Upper lobe of right lung (tissue), 1 donor: ENCODE measurements at regions not wholly inside any gene's neighbourhood (a gene's known extent, or its start where the extent isn't known, plus 50 kb on each side); places are given as distances from the start of the nearest gene placed in this dataset.

ENCODE experiments used
- ATAC-seq: fragments of 200-7000 bp; cut with Tn5 transposase; one replicate; pipeline ENCODE4 v1.9.1; 2020; ENCODE audit warnings: mild to moderate bottlenecking, moderate library complexity
- DNase-seq: peaks from one replicate; pipeline ENCODE4 v3.0.0-alpha.2; 2020
- H3K27ac ChIP-seq: fragments of 200-600 bp; one replicate; pipeline ENCODE4 v1.8.0; 2022
- H3K27me3 ChIP-seq: fragments of 200-600 bp; one replicate; pipeline ENCODE4 v1.8.0; 2022; ENCODE audit warnings: mild to moderate bottlenecking
- H3K36me3 ChIP-seq: fragments of 200-600 bp; one replicate; pipeline ENCODE4 v1.8.0; 2022
- H3K4me1 ChIP-seq: fragments of 200-600 bp; one replicate; pipeline ENCODE4 v1.8.0; 2022
- H3K4me3 ChIP-seq: fragments of 200-600 bp; one replicate; pipeline ENCODE4 v1.8.0; 2022; ENCODE audit warnings: mild to moderate bottlenecking
- H3K9me3 ChIP-seq: fragments of 200-600 bp; one replicate; pipeline ENCODE4 v1.8.0; 2022
- intact Hi-C: fragments of 100-400 bp; cut with DNase I; formaldehyde crosslinking; loops from one replicate; pipeline ENCODE4 v1.11.0; 2022
- TF ChIP-seq, protein P1 (sequence below): fragments of 200-600 bp; IDR thresholded peaks from one replicate; pipeline ENCODE4 v1.8.0; 2022; ENCODE audit warnings: antibody characterized with exemption
- donor health status: DM: no; HTN: yes; CAD: no; lungs with severe emphysema.

DNA sequence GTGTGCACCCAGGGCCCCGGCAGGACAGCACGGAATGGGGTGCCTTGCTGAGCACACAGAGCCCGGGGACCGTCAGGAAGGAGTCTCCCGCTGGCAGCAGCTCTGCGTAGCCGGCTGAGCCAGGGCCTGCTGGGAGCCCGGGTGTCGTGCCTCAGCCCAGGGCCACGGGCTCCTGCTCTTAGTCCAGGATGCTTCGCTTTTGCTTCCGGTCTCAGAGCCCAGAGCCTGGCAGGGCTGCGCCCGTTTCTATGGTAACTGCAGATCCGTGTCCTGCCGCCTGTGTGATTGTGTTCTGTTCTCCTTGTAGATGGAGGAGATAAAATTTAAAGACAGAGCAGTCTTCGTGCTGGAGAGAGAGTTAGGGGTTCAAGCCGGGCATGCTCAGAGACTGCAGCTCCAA lies 53.7 kb upstream of the DPYSL4 start:
- Histone ChIP-seq H3K27me3 (peaks cover 26% of the 10 kb centered on the region), H3K4me1 (no peaks in the 10 kb centered on the region), H3K27ac (no peak overlapping the region), H3K9me3 (no peaks in the 10 kb centered on the region), H3K36me3 (no peaks in the 10 kb centered on the region), H3K4me3 (no peak overlapping the region)
- TF ChIP-seq, protein P1, sequence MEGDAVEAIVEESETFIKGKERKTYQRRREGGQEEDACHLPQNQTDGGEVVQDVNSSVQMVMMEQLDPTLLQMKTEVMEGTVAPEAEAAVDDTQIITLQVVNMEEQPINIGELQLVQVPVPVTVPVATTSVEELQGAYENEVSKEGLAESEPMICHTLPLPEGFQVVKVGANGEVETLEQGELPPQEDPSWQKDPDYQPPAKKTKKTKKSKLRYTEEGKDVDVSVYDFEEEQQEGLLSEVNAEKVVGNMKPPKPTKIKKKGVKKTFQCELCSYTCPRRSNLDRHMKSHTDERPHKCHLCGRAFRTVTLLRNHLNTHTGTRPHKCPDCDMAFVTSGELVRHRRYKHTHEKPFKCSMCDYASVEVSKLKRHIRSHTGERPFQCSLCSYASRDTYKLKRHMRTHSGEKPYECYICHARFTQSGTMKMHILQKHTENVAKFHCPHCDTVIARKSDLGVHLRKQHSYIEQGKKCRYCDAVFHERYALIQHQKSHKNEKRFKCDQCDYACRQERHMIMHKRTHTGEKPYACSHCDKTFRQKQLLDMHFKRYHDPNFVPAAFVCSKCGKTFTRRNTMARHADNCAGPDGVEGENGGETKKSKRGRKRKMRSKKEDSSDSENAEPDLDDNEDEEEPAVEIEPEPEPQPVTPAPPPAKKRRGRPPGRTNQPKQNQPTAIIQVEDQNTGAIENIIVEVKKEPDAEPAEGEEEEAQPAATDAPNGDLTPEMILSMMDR, result no peak
- ATAC-seq (no peak), DNase-seq (peak; percentile 52)
- intact Hi-C loops, result no loop called here

DNA sequence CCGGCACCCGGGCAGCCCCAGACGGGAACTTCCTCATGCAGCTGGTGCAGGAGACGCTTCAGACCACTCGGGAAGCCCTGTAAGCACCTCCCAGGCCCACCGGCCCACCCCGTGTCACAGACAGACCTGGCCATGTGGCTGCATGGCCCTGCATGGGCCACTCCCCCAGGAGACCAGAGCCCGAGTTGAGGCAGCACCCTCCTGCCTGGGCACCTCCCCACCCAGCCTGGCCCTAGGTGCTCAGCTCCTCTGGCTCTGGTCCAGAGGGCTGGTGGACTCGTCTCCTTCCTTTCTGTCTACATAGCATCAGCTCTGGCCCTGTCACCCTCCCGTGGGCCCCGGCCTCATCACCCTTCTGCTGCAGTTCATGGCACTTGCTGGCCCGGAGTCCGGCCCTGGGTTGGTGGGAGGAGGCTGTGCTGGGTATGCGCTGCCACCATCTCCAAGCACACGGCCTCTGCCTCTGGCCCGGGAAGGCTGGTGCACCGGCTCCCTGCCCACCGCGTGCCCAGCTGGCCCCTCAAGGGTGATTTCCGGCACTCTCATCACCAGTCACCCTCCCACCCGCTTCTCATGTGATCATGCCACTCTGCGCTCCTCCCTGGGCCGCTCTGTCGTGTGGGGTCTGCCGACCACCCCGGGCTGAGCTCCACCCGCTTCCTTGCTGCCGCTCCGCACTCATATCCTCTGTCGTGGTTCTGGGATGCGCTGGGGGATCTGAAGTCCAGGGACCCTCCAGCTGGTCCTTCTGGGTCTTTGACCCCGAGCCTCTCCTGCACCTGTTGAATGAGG lies 53.1 kb upstream of the DPYSL4 start:
- H3K27me3 ChIP-seq, result peaks cover 26% of the 10 kb centered on the region
- DNase-seq, result peak; percentile 60
- no peaks in the 10 kb centered on the region for H3K4me1 ChIP-seq
- H3K9me3 ChIP-seq, result no peaks in the 10 kb centered on the region
- ATAC-seq, result no peak
- no peak overlapping the region for H3K4me3 ChIP-seq
- TF ChIP-seq, protein P1, result no peak
- no peak overlapping the region for H3K27ac ChIP-seq
- no peaks in the 10 kb centered on the region for H3K36me3 ChIP-seq
- intact Hi-C loops, result no loop called here

DNA sequence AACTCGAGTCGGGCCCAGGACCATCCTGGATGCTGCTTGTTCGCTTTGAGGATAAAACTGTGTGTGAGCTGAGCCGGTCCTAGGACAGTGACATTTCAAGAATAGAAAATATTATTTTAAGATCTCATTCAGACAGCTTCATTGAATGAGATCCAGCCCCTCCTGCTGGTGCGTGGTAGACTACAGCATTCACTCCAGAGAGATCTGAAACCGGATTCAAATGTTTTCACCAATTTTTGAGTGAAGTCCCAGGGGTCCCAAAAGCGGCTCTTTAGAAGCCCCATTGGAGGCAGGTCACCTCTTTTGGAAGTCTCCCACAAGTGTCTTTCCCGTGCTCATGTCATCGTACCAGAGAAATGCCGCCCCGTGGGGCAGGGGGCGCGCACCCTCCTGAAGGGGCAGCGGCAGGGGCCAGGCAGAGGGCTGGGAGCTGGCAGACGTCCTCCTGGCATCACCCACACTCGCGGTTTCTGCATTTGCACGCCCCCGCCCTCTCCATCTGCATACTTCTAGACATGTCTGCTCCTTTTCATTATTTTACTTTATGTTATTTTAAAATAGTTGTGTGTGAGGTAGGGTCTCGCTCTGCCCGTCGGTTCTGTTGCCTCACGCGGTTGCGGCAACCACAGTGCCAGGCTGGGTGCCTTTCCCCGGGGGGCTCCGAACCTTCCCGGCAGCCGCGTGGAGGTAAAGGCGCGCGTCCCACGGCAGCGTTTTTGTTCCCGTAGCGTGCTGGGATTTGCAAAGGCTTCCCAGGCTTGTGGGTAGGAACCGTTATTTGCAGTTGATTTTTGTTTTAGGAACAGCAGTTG lies 52.3 kb upstream of the DPYSL4 start:
- Histone ChIP-seq H3K27me3 (peaks cover 26% of the 10 kb centered on the region), H3K36me3 (no peaks in the 10 kb centered on the region), H3K27ac (no peak overlapping the region), H3K4me3 (no peak overlapping the region), H3K9me3 (no peaks in the 10 kb centered on the region), H3K4me1 (no peaks in the 10 kb centered on the region)
- ATAC-seq (no peak), DNase-seq (peak; percentile 52)
- TF ChIP-seq, protein P1, result no peak
- intact Hi-C loops, result no loop called here

GRCh38 chr10:132135053-132135872 lies 51.5 kb upstream of the DPYSL4 start:
- intact Hi-C loops, result no loop called here
- H3K9me3 ChIP-seq, result no peaks in the 10 kb centered on the region
- no peak overlapping the region for H3K4me3 ChIP-seq
- TF ChIP-seq, protein P1, result no peak
- H3K27ac ChIP-seq, result no peak overlapping the region
- H3K36me3 ChIP-seq, result no peaks in the 10 kb centered on the region
- H3K4me1 ChIP-seq, result no peaks in the 10 kb centered on the region
- ATAC-seq, result no peak
- peak; percentile 62 for DNase-seq
- H3K27me3 ChIP-seq, result peaks cover 26% of the 10 kb centered on the region

DNA sequence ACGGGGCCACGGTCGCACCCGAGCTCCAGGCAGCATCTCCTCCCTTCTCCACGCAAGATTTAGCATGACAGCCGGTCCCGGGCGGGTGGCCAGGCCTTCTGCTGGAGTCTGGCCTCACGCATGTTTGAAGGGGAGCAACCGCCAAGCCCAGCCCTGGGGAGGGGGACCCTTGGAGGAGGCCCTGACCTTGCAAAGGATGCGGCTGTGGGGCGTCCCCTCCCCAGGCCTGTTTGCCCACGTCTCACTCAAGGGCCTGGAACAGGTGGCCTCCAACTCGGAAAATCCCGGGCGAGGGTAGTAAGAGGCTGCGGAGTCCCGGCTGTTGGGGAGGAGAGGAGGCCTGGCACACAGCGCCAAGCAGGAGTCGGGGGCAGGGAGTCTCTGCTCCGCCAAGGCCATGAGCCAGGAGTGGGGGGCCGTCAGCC lies 50.6 kb upstream of the DPYSL4 start:
- no peak for ATAC-seq
- DNase-seq, result peak; percentile 51

More for the DNA sequence above, 50.6 kb upstream of the DPYSL4 start:
- Histone ChIP-seq H3K4me3 (no peak overlapping the region), H3K27ac (no peak overlapping the region), H3K36me3 (no peaks in the 10 kb centered on the region), H3K4me1 (no peaks in the 10 kb centered on the region), H3K9me3 (no peaks in the 10 kb centered on the region), H3K27me3 (peaks cover 26% of the 10 kb centered on the region)
- TF ChIP-seq, protein P1, result no peak
- intact Hi-C loops, result no loop called here
